ENCODE measurements at regions not wholly inside any gene's neighbourhood (a gene's known extent, or its start where the extent isn't known, plus 50 kb on each side); places are given as distances from the start of the nearest gene placed in this dataset.

- H3K36me3 ChIP-seq (ENCODE audit: insufficient read depth, low read length), result no peaks in the 10 kb centered on the region
- no peak overlapping the region for H3K9ac ChIP-seq (ENCODE audit: low read length)
- H3K27ac ChIP-seq (ENCODE audit: low read length), result no peak overlapping the region
- H2AFZ ChIP-seq (ENCODE audit: low read length), result no peak overlapping the region
- no peaks in the 10 kb centered on the region for H3K4me1 ChIP-seq (ENCODE audit: low read length)
- H3K4me3 ChIP-seq (ENCODE audit: low read length), result no peak overlapping the region
- H3K9me2 ChIP-seq (replicated peaks; ENCODE audit: insufficient read depth, low read length), result no peaks in the 10 kb centered on the region
- H4K20me1 ChIP-seq (ENCODE audit: insufficient read depth, low read depth, low read length), result no peaks in the 10 kb centered on the region
- H3K9me3 ChIP-seq (ENCODE audit: low read length), result no peaks in the 10 kb centered on the region
- H3K4me2 ChIP-seq (ENCODE audit: low read depth, low read length, poor library complexity, severe bottlenecking), result no peak overlapping the region
- no peaks in the 10 kb centered on the region for H3K79me2 ChIP-seq (ENCODE audit: low read length)
- no peaks in the 10 kb centered on the region for H3K27me3 ChIP-seq (ENCODE audit: low read length)
- DNase-seq, result no peak
These were observed 201.5 kb downstream of the DNAJB9 start for GRCh38 chr7:108770981-108771745.

GRCh38 chr7:108771853-108772252 is 202.2 kb downstream of the DNAJB9 start:
- no peaks in the 10 kb centered on the region for H3K9me3 ChIP-seq (ENCODE audit: low read length)
- no peaks in the 10 kb centered on the region for H3K79me2 ChIP-seq (ENCODE audit: low read length)
- H3K9ac ChIP-seq (ENCODE audit: low read length), result no peak overlapping the region
- H2AFZ ChIP-seq (ENCODE audit: low read length), result no peak overlapping the region
- no peak overlapping the region for H3K4me3 ChIP-seq (ENCODE audit: low read length)
- H4K20me1 ChIP-seq (ENCODE audit: insufficient read depth, low read depth, low read length), result no peaks in the 10 kb centered on the region
- H3K27me3 ChIP-seq (ENCODE audit: low read length), result no peaks in the 10 kb centered on the region
- H3K9me2 ChIP-seq (replicated peaks; ENCODE audit: insufficient read depth, low read length), result no peaks in the 10 kb centered on the region
- no peak for DNase-seq
- H3K27ac ChIP-seq (ENCODE audit: low read length), result no peak overlapping the region
- no peak overlapping the region for H3K4me2 ChIP-seq (ENCODE audit: low read depth, low read length, poor library complexity, severe bottlenecking)
- H3K4me1 ChIP-seq (ENCODE audit: low read length), result no peaks in the 10 kb centered on the region
- no peaks in the 10 kb centered on the region for H3K36me3 ChIP-seq (ENCODE audit: insufficient read depth, low read length)

GRCh38 chr7:108777966-108778365 is 208.3 kb downstream of the DNAJB9 start:
- no peak overlapping the region for H3K4me3 ChIP-seq (ENCODE audit: low read length)
- no peak overlapping the region for H3K4me2 ChIP-seq (ENCODE audit: low read depth, low read length, poor library complexity, severe bottlenecking)
- H2AFZ ChIP-seq (ENCODE audit: low read length), result no peak overlapping the region
- H3K9ac ChIP-seq (ENCODE audit: low read length), result no peak overlapping the region
- DNase-seq, result no peak
- no peaks in the 10 kb centered on the region for H3K36me3 ChIP-seq (ENCODE audit: insufficient read depth, low read length)
- no peaks in the 10 kb centered on the region for H3K9me2 ChIP-seq (replicated peaks; ENCODE audit: insufficient read depth, low read length)
- no peaks in the 10 kb centered on the region for H3K27me3 ChIP-seq (ENCODE audit: low read length)
- no peaks in the 10 kb centered on the region for H3K4me1 ChIP-seq (ENCODE audit: low read length)
- H3K79me2 ChIP-seq (ENCODE audit: low read length), result no peaks in the 10 kb centered on the region
- H4K20me1 ChIP-seq (ENCODE audit: insufficient read depth, low read depth, low read length), result no peaks in the 10 kb centered on the region
- H3K27ac ChIP-seq (ENCODE audit: low read length), result no peak overlapping the region
- no peaks in the 10 kb centered on the region for H3K9me3 ChIP-seq (ENCODE audit: low read length)

GRCh38 chr7:108789451-108789850 is 219.8 kb downstream of the DNAJB9 start:
- no peak for DNase-seq
- Histone ChIP-seq H3K4me2 (ENCODE audit: low read depth, low read length, poor library complexity, severe bottlenecking) (no peak overlapping the region), H4K20me1 (ENCODE audit: insufficient read depth, low read depth, low read length) (no peaks in the 10 kb centered on the region), H3K4me3 (ENCODE audit: low read length) (no peak overlapping the region), H3K36me3 (ENCODE audit: insufficient read depth, low read length) (no peaks in the 10 kb centered on the region), H3K27ac (ENCODE audit: low read length) (no peak overlapping the region), H3K9me2 (replicated peaks; ENCODE audit: insufficient read depth, low read length) (no peaks in the 10 kb centered on the region), H3K9me3 (ENCODE audit: low read length) (peaks cover 3% of the 10 kb centered on the region), H3K27me3 (ENCODE audit: low read length) (no peaks in the 10 kb centered on the region; the same call in 1 of the 2 replicates), H3K4me1 (ENCODE audit: low read length) (no peaks in the 10 kb centered on the region), H3K9ac (ENCODE audit: low read length) (no peak overlapping the region), H2AFZ (ENCODE audit: low read length) (no peak overlapping the region), H3K79me2 (ENCODE audit: low read length) (no peaks in the 10 kb centered on the region)

GRCh38 chr7:108794466-108794865 is 224.8 kb downstream of the DNAJB9 start:
- H3K4me3 ChIP-seq (ENCODE audit: low read length), result no peak overlapping the region
- H3K9ac ChIP-seq (ENCODE audit: low read length), result no peak overlapping the region
- no peaks in the 10 kb centered on the region for H4K20me1 ChIP-seq (ENCODE audit: insufficient read depth, low read depth, low read length)
- H3K36me3 ChIP-seq (ENCODE audit: insufficient read depth, low read length), result no peaks in the 10 kb centered on the region
- no peak overlapping the region for H3K27ac ChIP-seq (ENCODE audit: low read length)
- no peak overlapping the region for H2AFZ ChIP-seq (ENCODE audit: low read length)
- H3K9me3 ChIP-seq (ENCODE audit: low read length), result no peaks in the 10 kb centered on the region; the same call in 1 of the 2 replicates
- DNase-seq, result no peak
- H3K4me2 ChIP-seq (ENCODE audit: low read depth, low read length, poor library complexity, severe bottlenecking), result no peak overlapping the region
- H3K4me1 ChIP-seq (ENCODE audit: low read length), result no peaks in the 10 kb centered on the region
- H3K9me2 ChIP-seq (replicated peaks; ENCODE audit: insufficient read depth, low read length), result no peaks in the 10 kb centered on the region
- no peaks in the 10 kb centered on the region for H3K79me2 ChIP-seq (ENCODE audit: low read length)
- H3K27me3 ChIP-seq (ENCODE audit: low read length), result no peaks in the 10 kb centered on the region; the same call in 1 of the 2 replicates

DNA sequence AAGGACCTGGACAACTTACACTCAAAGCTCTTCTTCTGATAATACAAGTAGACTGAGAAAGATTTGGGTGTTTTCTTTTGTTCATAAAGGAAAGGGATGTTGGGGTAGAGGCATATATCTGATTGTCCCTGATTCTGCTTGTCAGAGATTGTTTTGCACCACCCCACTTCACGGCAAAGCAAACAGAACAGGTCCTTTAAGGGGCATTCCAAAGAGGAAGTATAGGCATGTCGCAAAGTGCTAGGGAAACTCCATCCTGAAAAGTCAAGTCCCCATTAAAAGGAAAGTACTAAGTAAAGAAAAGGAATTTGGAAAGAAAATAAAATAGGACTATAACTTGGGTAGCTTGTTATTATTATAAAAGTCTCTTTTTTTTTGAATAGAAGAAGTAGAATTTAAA is 233.0 kb downstream of the DNAJB9 start:
- no peaks in the 10 kb centered on the region for H3K36me3 ChIP-seq (ENCODE audit: insufficient read depth, low read length)
- H3K9me3 ChIP-seq (ENCODE audit: low read length), result no peaks in the 10 kb centered on the region
- H3K4me1 ChIP-seq (ENCODE audit: low read length), result no peaks in the 10 kb centered on the region
- H3K79me2 ChIP-seq (ENCODE audit: low read length), result no peaks in the 10 kb centered on the region
- H3K9ac ChIP-seq (ENCODE audit: low read length), result no peak overlapping the region
- no peak overlapping the region for H3K4me3 ChIP-seq (ENCODE audit: low read length)
- H4K20me1 ChIP-seq (ENCODE audit: insufficient read depth, low read depth, low read length), result no peaks in the 10 kb centered on the region
- H3K27me3 ChIP-seq (ENCODE audit: low read length), result no peaks in the 10 kb centered on the region
- H3K27ac ChIP-seq (ENCODE audit: low read length), result no peak overlapping the region
- H3K4me2 ChIP-seq (ENCODE audit: low read depth, low read length, poor library complexity, severe bottlenecking), result no peak overlapping the region
- H3K9me2 ChIP-seq (replicated peaks; ENCODE audit: insufficient read depth, low read length), result no peaks in the 10 kb centered on the region
- H2AFZ ChIP-seq (ENCODE audit: low read length), result no peak overlapping the region
- DNase-seq, result no peak

DNA sequence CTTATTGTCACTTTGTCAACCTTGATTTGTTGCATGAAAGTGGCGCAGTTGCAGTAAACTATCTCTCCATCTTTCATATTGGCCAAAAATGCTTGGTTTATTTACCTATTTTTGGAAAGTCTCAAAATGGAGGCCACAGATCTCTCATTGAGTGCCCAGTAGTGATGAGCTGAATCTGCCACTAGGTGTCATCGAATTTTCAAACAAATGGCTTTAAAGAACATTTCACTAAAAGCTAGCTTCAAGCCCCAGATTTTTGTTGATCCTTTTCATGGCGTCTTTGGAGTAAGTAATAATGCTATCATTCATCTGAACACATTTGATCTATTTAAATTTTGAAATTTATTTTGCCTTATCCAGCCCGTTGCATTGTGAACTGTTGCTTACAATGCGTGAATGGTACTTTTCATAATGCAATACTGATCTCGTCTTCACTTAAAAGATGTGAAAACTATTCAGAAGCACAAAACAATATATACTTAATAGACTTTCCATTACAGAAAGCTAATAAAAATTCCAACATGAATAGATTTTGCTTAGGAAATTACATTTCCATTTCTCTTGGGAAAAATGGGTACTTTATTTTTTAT is 236.2 kb downstream of the DNAJB9 start:
- no peak overlapping the region for H3K27ac ChIP-seq (ENCODE audit: low read length)
- H3K36me3 ChIP-seq (ENCODE audit: insufficient read depth, low read length), result no peaks in the 10 kb centered on the region
- no peaks in the 10 kb centered on the region for H3K4me1 ChIP-seq (ENCODE audit: low read length)
- H3K9ac ChIP-seq (ENCODE audit: low read length), result no peak overlapping the region
- no peaks in the 10 kb centered on the region for H3K27me3 ChIP-seq (ENCODE audit: low read length)
- no peaks in the 10 kb centered on the region for H3K9me2 ChIP-seq (replicated peaks; ENCODE audit: insufficient read depth, low read length)
- peak; percentile 70 for DNase-seq
- H3K4me2 ChIP-seq (ENCODE audit: low read depth, low read length, poor library complexity, severe bottlenecking), result no peak overlapping the region
- H2AFZ ChIP-seq (ENCODE audit: low read length), result peak overlapping the region; percentile 62
- H3K79me2 ChIP-seq (ENCODE audit: low read length), result no peaks in the 10 kb centered on the region
- no peak overlapping the region for H3K4me3 ChIP-seq (ENCODE audit: low read length)
- H3K9me3 ChIP-seq (ENCODE audit: low read length), result no peaks in the 10 kb centered on the region
- no peaks in the 10 kb centered on the region for H4K20me1 ChIP-seq (ENCODE audit: insufficient read depth, low read depth, low read length)

DNA sequence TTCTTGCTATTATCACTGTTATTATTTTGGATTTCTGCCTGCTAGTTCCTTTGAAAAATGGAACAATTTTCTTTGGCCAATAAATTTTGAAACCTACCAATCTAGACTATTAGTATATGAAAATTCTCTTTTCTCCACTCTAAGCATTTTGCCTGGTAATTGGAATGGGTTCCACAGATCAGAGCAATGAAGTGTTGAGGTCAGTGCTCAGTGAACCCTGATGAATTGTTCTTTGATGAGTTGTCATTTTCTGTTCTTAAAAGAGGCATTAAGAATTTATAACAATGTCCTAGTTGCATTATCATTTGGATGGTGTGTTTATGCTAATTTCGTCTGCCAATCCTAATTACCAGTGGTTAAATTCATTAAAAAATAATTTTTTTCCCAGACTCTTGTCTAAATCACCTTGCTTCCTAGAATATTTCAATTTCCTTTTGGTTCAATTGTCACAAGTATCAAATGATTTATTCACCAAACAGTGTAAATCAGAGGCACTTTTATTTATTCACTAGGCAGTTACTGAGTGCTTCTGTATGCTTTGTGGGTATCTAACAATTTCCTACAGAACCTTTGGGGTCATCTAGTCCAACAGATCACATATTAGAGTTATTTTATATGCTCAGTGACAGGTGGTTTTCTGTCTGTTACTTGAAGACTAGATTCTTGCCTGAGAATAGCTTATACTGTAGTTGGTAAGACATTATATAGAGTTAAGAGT is 239.0 kb downstream of the DNAJB9 start:
- Histone ChIP-seq H3K4me3 (ENCODE audit: low read length) (no peak overlapping the region), H3K4me1 (ENCODE audit: low read length) (no peaks in the 10 kb centered on the region), H3K9me3 (ENCODE audit: low read length) (no peaks in the 10 kb centered on the region), H2AFZ (ENCODE audit: low read length) (no peak overlapping the region), H3K9me2 (replicated peaks; ENCODE audit: insufficient read depth, low read length) (no peaks in the 10 kb centered on the region), H3K27ac (ENCODE audit: low read length) (no peak overlapping the region), H4K20me1 (ENCODE audit: insufficient read depth, low read depth, low read length) (no peaks in the 10 kb centered on the region), H3K4me2 (ENCODE audit: low read depth, low read length, poor library complexity, severe bottlenecking) (no peak overlapping the region), H3K79me2 (ENCODE audit: low read length) (no peaks in the 10 kb centered on the region), H3K9ac (ENCODE audit: low read length) (no peak overlapping the region), H3K36me3 (ENCODE audit: insufficient read depth, low read length) (no peaks in the 10 kb centered on the region), H3K27me3 (ENCODE audit: low read length) (no peaks in the 10 kb centered on the region)
- no peak for DNase-seq

Measured in Karpas-422 (cell line).